ENCODE measurements at regions not wholly inside any gene's neighbourhood (a gene's known extent, or its start where the extent isn't known, plus 50 kb on each side); places are given as distances from the start of the nearest gene placed in this dataset.
"Not testable (repeated sequence)": the region's sequence is repeated elsewhere in the genome, so short reads cannot be mapped to it uniquely, and the experiment has no call there.

DNA sequence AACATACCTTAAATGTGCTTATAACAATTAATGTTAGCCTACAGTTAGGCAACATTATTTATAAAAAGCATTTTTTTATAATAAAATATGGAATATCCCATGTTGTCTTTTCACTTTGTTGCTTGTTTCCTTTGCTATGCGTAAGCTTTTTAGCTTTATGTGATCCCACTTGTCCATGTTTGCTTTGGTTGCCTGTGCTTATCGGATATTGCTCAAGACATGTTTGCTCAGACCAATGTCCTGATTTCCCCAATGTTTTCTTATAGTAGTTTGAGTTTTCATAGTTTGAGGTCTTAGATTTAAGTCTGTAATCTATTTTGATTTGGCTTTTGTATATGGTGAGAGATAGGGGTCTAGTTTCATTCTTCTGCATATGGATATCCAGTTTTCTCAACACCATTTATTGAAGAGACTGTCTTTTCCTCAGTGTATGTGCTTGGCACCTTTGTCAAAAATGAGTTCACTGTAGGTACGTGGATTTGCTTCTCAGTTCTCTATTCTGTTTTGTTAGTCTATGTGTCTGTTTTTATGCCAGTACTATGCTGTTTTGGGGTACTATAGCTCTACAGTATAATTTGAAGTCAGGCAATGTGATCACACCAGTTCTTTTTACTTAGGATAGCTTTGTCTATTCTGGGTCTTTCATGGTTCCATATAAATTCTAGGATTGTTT, 592.7 kb upstream of the SEMA6D start:
- intact Hi-C loops (cut with micrococcal nuclease; ENCODE audit: unreplicated experiment): no loop called here
- no peaks in the 10 kb centered on the region for H3K4me1 Mint-ChIP-seq (ENCODE audit: low read depth, unreplicated experiment)
- DNase-seq: no peak
- CTCF ChIA-PET: no interaction called here
- no peaks in the 10 kb centered on the region for H3K36me3 Mint-ChIP-seq (ENCODE audit: insufficient read depth, unreplicated experiment)
- no peaks in the 10 kb centered on the region for H3K27me3 Mint-ChIP-seq (ENCODE audit: unreplicated experiment)
- TF ChIP-seq, protein P1, sequence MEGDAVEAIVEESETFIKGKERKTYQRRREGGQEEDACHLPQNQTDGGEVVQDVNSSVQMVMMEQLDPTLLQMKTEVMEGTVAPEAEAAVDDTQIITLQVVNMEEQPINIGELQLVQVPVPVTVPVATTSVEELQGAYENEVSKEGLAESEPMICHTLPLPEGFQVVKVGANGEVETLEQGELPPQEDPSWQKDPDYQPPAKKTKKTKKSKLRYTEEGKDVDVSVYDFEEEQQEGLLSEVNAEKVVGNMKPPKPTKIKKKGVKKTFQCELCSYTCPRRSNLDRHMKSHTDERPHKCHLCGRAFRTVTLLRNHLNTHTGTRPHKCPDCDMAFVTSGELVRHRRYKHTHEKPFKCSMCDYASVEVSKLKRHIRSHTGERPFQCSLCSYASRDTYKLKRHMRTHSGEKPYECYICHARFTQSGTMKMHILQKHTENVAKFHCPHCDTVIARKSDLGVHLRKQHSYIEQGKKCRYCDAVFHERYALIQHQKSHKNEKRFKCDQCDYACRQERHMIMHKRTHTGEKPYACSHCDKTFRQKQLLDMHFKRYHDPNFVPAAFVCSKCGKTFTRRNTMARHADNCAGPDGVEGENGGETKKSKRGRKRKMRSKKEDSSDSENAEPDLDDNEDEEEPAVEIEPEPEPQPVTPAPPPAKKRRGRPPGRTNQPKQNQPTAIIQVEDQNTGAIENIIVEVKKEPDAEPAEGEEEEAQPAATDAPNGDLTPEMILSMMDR (IDR thresholded peaks at IDR 0.05; ENCODE audit: unreplicated experiment): no peak
- H3K27ac Mint-ChIP-seq (ENCODE audit: unreplicated experiment): no peak overlapping the region
- peaks cover 27% of the 10 kb centered on the region for H3K9me3 Mint-ChIP-seq (ENCODE audit: low read depth, unreplicated experiment)
- H3K4me3 Mint-ChIP-seq (ENCODE audit: low read depth, unreplicated experiment): no peak overlapping the region
- BruUV-seq (replicated peaks): no TSS peak

DNA sequence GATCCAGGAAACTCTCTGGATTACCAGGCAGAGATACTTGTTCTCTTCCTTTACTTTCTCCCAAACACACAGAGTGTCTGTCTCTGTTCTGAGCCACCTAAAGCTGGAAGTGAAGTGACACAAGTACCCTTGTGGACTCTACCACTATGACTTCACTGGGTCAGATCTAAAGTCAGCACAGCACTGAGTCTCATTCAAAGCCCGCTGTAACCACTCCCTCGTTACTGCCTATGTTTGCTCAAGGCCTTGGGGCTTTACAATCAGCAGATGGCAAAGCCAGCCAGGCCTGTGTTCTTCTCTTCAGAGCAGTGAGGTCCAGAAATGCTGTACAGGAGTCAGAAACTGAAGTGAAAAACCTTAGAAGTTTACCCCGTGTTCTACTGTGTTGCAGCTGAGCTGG, 588.3 kb upstream of the SEMA6D start:
- no peak for DNase-seq
- no peak overlapping the region for H3K27ac Mint-ChIP-seq (ENCODE audit: unreplicated experiment)
- TF ChIP-seq, protein P1 (IDR thresholded peaks at IDR 0.05; ENCODE audit: unreplicated experiment): no peak
- BruUV-seq (replicated peaks): no TSS peak
- CTCF ChIA-PET: no interaction called here
- H3K9me3 Mint-ChIP-seq (ENCODE audit: low read depth, unreplicated experiment): peaks cover 22% of the 10 kb centered on the region
- peaks cover 5% of the 10 kb centered on the region for H3K36me3 Mint-ChIP-seq (ENCODE audit: insufficient read depth, unreplicated experiment)
- no peaks in the 10 kb centered on the region for H3K27me3 Mint-ChIP-seq (ENCODE audit: unreplicated experiment)
- no peaks in the 10 kb centered on the region for H3K4me1 Mint-ChIP-seq (ENCODE audit: low read depth, unreplicated experiment)
- intact Hi-C loops (cut with micrococcal nuclease; ENCODE audit: unreplicated experiment): no loop called here
- no peak overlapping the region for H3K4me3 Mint-ChIP-seq (ENCODE audit: low read depth, unreplicated experiment)

DNA sequence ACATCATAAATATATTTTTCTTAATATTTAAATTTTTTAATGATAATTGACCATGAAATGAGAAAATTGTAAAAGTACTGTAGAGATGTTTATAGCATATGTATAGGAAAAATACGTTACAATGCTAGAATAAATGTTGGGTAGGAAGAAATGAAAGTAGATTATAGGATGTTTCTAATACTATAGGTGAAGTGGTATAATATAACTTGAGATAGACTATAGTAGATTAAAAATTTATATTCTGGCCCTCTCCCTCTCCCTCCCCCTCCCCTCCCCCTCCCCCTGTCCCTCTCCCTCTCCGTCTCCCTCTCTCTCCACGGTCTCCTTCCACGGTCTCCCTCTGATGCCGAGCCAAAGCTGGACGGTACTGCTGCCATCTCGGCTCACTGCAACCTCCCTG, 585.9 kb upstream of the SEMA6D start:
- H3K4me1 Mint-ChIP-seq (ENCODE audit: low read depth, unreplicated experiment); CTCF ChIA-PET; intact Hi-C loops (cut with micrococcal nuclease; ENCODE audit: unreplicated experiment); H3K36me3 Mint-ChIP-seq (ENCODE audit: insufficient read depth, unreplicated experiment); BruUV-seq (replicated peaks); H3K27ac Mint-ChIP-seq (ENCODE audit: unreplicated experiment); H3K27me3 Mint-ChIP-seq (ENCODE audit: unreplicated experiment); DNase-seq; H3K4me3 Mint-ChIP-seq (ENCODE audit: low read depth, unreplicated experiment): not testable (repeated sequence)
- H3K9me3 Mint-ChIP-seq (ENCODE audit: low read depth, unreplicated experiment): peaks cover 22% of the 10 kb centered on the region

DNA sequence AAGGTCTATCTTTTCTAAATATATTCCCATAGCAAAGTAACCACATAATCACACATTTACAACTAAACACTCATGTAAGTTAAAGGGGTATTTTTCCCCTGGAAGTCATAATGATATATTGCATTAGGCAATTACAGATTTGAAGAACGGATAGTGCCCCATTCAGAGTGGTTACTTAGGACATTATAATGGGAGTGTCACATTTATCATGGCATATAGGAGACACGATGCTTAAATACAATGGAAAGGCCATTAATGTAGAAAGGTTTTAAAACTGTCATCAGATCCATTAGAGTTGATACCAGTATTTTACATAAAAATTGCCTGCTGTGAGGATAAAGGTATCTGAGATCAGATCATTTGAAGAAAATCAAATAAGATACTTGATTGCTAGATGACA, 582.0 kb upstream of the SEMA6D start:
- intact Hi-C loops (cut with micrococcal nuclease; ENCODE audit: unreplicated experiment): no loop called here
- no peaks in the 10 kb centered on the region for H3K4me1 Mint-ChIP-seq (ENCODE audit: low read depth, unreplicated experiment)
- H3K4me3 Mint-ChIP-seq (ENCODE audit: low read depth, unreplicated experiment): no peak overlapping the region
- H3K27me3 Mint-ChIP-seq (ENCODE audit: unreplicated experiment): no peaks in the 10 kb centered on the region
- TF ChIP-seq, protein P1 (IDR thresholded peaks at IDR 0.05; ENCODE audit: unreplicated experiment): no peak
- DNase-seq: no peak
- peaks cover 5% of the 10 kb centered on the region for H3K36me3 Mint-ChIP-seq (ENCODE audit: insufficient read depth, unreplicated experiment)
- H3K27ac Mint-ChIP-seq (ENCODE audit: unreplicated experiment): no peak overlapping the region
- H3K9me3 Mint-ChIP-seq (ENCODE audit: low read depth, unreplicated experiment): peaks cover 8% of the 10 kb centered on the region
- BruUV-seq (replicated peaks): no TSS peak
- CTCF ChIA-PET: no interaction called here

DNA sequence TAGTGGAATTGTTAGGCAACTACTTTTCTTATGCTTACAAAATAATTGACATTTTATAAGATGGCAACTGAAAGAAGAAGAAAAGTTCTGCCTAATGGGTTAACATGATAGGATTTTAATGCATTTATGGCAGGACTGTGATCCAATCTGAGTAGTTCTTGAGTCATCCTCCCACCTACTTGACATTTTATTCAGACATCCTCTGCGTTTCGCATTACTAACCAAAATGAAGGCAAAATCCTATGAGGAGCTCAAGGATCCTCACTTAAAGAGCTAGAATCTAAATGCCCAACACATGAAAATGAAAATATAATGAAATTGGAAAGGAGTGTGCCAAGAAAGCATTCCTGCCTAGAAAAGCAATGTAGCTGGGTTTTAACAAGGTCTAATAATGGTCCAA, 581.1 kb upstream of the SEMA6D start:
- Mint-ChIP-seq H3K4me1 (ENCODE audit: low read depth, unreplicated experiment) (no peaks in the 10 kb centered on the region), H3K27me3 (ENCODE audit: unreplicated experiment) (no peaks in the 10 kb centered on the region), H3K27ac (ENCODE audit: unreplicated experiment) (no peak overlapping the region), H3K9me3 (ENCODE audit: low read depth, unreplicated experiment) (no peaks in the 10 kb centered on the region), H3K4me3 (ENCODE audit: low read depth, unreplicated experiment) (no peak overlapping the region), H3K36me3 (ENCODE audit: insufficient read depth, unreplicated experiment) (peaks cover under 1% of the 10 kb centered on the region)
- CTCF ChIA-PET: no interaction called here
- intact Hi-C loops (cut with micrococcal nuclease; ENCODE audit: unreplicated experiment): no loop called here
- no TSS peak for BruUV-seq (replicated peaks)
- TF ChIP-seq, protein P1 (IDR thresholded peaks at IDR 0.05; ENCODE audit: unreplicated experiment): no peak
- no peak for DNase-seq
